IPS-18c (cell line): ENCODE measurements at regions not wholly inside any gene's neighbourhood (a gene's known extent, or its start where the extent isn't known, plus 50 kb on each side); places are given as distances from the start of the nearest gene placed in this dataset.

Experiments used
- H3K4me3 ChIP-seq: 2 replicates; pipeline ENCODE4 v1.7.0; 2013; ENCODE audit warnings: low read depth, mild to moderate bottlenecking, low read length, moderate library complexity; ENCODE audit not compliant: insufficient read depth
- H3K9me3 ChIP-seq: one replicate; pipeline ENCODE4 v1.6.1; 2013; ENCODE audit warnings: mild to moderate bottlenecking, low read length, moderate library complexity; ENCODE audit not compliant: control insufficient read depth, insufficient read depth

GRCh38 chr18:26711756-26712155, 153.8 kb downstream of the AQP4 start:
- Histone ChIP-seq H3K9me3 (no peaks in the 10 kb centered on the region), H3K4me3 (no peak overlapping the region)

DNA sequence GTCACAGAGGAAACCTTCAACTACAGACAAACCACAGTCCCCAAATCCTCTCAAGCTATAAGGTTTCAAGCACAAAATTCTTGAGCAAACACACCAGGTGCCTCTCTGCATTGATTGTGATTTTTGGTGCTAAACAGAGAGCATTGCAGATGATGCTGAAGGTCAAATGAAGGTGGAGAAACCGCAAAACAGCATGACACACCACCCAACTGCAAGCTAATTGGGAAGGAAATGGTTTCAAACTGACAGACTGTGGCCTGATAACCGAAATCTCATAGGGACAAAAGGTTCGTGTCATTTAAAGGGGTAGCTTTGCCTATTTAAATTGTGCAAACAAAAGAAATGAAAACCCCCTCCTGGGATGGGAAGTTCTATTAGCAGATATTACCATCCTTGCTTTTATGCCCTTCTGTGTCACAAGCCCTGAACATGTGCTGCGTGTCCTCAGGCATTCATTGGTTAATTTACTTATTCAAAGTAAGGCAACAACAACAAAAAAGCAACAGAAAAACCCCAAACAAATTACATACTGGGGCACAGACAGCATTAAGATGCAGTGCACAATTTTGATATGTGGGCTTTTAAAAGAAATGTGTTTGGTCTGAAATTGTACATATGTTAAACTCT, 154.9 kb downstream of the AQP4 start:
- Histone ChIP-seq H3K9me3 (no peaks in the 10 kb centered on the region), H3K4me3 (no peak overlapping the region)

DNA sequence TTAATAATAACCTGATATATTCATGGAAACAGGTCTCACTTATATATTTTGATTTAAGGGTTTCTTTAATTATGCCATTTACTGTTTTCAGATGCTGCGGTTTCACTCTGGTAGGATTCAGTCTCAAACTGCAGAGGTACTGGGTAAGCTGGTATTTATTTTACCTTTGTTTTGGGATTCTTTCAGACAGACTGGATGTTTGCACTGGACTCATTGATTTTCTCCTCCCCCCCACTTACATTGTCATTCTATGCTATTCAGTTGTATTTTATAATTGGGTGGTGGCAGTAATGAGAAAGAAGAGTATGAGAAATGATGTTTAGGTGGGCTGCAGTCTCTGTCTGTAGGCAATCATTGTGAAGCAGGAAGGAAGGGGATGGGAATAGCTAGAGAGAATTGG, 155.6 kb downstream of the AQP4 start:
- no peak overlapping the region for H3K4me3 ChIP-seq
- H3K9me3 ChIP-seq: no peaks in the 10 kb centered on the region

DNA sequence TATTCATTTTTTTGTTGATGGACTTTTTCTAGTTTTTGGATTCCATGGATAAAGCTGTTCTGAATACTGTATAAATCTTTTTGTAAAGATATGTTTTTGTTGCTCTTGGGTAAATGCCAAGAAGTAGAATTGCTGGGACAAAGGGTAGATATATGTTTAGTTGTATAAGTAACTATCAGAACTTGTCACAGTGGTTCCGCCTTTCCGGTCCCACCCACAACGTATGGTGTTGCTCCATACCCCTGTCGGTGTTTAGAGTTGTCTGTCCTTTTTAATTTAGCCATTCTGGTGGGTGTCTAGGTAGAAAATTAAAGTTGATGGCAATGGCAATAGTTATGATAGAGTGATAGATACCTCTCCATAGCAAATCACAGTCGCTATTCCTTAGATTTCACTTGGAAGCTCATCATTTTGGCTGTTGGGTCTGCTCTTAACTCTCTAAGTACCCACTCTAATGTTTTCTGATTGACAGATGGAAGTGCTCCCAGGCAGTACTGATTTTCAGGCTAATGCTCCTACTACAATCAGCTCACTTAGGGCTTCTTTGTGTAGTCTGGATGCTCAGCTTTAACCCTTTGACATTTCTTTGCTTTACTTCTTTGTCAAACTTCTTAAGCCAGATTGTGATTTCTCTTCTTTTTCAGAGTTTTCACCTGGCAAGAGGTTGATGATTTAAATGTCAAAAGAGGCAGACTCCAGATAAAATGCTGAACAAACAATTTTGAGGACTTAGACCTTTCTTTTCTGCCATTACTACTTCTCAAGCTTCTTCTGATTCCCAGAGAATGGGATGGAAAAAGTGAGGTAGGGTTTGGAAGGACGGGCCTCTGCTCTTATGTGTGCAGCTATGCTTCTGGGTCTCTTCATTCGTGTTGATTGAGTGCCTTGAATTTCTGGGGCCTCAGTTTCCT, 156.4 kb downstream of the AQP4 start:
- no peak overlapping the region for H3K4me3 ChIP-seq
- H3K9me3 ChIP-seq: no peaks in the 10 kb centered on the region

DNA sequence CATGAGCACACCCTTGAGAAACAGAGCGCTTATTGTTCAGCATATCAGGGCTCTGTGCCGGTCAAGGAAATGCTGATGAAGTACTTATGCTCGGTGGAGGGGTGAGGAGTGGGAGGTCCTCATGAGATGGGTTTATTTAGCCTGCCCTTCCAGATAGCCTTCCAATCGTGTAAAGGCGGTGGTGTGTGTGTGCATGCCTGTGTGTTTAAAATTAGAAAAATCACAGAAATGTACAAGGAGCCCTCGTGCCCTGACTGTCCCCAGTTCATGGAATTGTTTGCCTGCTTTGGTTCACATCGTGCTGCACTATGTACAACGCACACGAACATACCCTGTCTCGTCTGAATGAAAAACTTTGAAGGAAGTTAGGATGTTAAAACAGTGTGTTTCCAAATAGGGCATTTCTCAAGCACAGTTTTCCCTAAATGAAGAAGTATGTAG, 158.6 kb downstream of the AQP4 start:
- Histone ChIP-seq H3K4me3 (no peak overlapping the region), H3K9me3 (no peaks in the 10 kb centered on the region)

- Histone ChIP-seq H3K4me3 (no peak overlapping the region), H3K9me3 (no peaks in the 10 kb centered on the region)
These were observed 157.4 kb upstream of the KCTD1 start for GRCh38 chr18:26705757-26706156.

DNA sequence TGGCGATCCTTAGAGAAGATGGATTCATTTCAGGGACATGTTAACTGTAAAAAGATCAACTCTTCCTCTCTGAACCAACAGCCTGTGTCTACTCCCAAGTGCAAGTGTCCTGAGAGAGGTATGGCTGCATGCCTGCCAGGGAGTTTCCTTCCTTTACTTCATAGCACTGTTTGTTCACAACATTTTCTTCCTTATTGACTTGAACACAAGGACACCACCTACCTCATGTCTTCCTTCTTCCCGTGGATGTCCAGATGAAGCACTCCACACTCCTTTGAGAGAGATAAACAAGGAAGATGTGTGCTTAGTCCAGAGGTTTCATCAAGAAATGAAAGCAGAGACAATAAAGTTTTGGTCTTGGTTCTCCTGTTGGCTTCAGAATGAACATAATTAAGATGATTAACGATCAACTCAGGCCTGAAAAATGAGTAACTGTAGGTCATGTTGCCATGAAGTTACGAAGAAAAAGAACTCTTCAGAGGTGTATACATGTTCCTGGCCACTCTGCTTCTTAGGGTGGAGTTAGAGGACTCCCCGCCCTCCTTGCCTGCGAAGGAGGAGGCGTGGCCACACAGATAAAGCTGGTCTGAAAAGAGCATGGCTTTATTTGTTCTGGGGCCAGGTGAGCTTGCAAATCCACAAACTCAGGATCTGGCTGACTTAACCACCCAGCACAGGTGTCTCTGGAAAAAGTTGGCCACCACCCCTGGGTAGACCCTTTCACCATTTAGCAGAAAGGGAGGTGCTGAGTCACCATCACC, 155.0 kb upstream of the KCTD1 start:
- Histone ChIP-seq H3K4me3 (no peak overlapping the region), H3K9me3 (no peaks in the 10 kb centered on the region)

DNA sequence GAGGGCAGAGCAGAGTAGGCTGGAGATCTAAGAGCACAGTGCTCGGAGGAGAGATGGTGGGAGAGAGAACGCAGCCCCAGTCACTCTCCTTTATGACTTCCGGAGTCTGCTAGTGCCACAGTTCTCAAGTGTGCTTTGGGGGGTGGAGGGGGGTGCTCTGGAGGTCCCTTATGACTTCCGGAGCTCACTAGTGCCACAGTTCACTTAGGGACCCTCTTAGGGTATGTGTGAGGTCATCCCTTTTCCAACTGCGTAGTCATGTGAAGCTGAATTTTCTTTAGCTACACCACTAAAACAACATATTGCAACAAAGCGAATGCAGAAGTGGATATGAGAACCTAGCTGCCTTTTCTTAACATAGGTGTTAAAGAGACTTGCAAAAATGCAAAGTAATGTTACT, 153.7 kb upstream of the KCTD1 start:
- Histone ChIP-seq H3K4me3 (no peak overlapping the region), H3K9me3 (no peaks in the 10 kb centered on the region)

GRCh38 chr18:26700728-26701127, 152.4 kb upstream of the KCTD1 start:
- H3K9me3 ChIP-seq: no peaks in the 10 kb centered on the region
- no peak overlapping the region for H3K4me3 ChIP-seq

DNA sequence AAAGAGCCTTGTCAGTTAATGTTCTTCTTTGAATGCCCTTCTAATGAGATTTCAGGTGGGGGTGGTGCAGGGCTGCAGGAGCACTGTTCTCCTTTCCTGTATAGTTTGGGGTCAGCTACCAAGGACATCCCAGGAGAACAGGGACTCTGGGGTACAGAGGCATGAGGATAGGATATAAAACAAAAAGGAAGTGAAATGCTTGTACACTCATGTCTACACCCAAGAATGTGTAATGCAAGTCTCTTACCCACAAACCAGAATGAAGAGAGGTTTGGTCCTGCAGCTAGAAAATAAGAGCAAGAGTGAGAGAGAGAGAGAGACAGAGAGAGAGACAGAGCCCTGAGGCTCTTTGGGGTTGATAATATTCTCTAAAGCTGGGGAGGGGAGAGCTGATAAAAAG, 151.8 kb upstream of the KCTD1 start:
- Histone ChIP-seq H3K9me3 (no peaks in the 10 kb centered on the region), H3K4me3 (no peak overlapping the region)

DNA sequence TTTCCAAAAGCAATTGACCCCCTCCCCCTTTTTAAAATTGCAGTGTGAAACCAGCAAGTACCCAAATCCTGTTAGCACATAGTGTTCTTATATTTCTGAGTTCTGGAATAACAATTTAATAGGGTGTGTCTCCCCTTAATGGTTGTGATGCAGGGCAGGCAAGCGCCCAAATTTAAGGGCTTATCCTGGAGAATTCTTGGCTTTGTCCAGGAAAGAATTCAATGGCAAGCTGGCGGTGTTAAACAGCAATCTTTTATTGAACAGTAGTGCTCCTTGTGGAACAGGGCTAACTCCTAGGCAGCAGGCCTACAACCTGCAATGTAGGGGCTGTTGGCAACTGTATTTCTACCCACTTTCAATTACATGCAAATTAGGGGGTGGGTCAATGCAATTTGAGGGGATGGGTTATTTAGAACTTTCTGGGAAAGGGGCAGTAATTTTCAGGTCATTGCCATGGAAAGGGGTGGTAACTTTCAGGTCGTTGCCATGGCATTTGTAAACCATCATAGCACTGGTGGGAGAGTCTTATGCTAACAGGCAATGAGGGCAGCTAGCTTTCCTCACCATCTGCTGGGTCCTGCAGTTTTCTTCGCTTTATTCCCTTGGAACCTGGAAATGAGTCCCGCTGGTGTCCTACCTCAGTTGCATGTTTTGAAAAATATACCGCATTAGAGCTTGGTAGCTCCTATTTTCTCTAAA, 149.0 kb upstream of the KCTD1 start:
- Histone ChIP-seq H3K4me3 (no peak overlapping the region), H3K9me3 (no peaks in the 10 kb centered on the region)

GRCh38 chr18:26696786-26697185, 148.4 kb upstream of the KCTD1 start:
- H3K9me3 ChIP-seq: no peaks in the 10 kb centered on the region
- H3K4me3 ChIP-seq: no peak overlapping the region

DNA sequence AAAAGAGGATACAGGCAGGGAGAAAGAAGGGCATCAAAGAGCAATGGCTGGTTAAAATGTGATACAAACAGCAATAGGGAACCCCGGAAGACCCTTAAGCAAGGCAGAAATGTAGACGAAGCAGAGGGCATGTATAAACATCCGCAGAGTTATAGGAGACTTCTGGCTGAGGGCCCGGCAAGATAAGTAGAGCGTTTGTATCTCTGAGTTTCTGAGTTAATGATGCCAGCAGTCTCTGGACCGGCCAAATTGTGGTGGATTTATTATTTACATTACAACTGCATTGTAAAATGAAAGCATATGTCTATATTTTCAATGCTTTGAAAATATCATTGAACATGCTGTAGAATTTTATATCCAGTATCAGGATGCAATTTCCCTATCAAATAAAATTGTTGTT, 148.0 kb upstream of the KCTD1 start:
- H3K4me3 ChIP-seq: no peak overlapping the region
- no peaks in the 10 kb centered on the region for H3K9me3 ChIP-seq

- Histone ChIP-seq H3K4me3 (no peak overlapping the region), H3K9me3 (no peaks in the 10 kb centered on the region)
These were observed 141.0 kb upstream of the KCTD1 start for GRCh38 chr18:26689226-26689879.

GRCh38 chr18:26686532-26686931, 138.2 kb upstream of the KCTD1 start:
- no peak overlapping the region for H3K4me3 ChIP-seq

GRCh38 chr18:26685438-26686157, 137.2 kb upstream of the KCTD1 start:
- Histone ChIP-seq H3K9me3 (no peaks in the 10 kb centered on the region), H3K4me3 (no peak overlapping the region)

More at GRCh38 chr18:26686532-26686931, 138.2 kb upstream of the KCTD1 start:
- H3K9me3 ChIP-seq: no peaks in the 10 kb centered on the region
